ENCODE measurements at regions not wholly inside any gene's neighbourhood (a gene's known extent, or its start where the extent isn't known, plus 50 kb on each side); places are given as distances from the start of the nearest gene placed in this dataset.

DNA sequence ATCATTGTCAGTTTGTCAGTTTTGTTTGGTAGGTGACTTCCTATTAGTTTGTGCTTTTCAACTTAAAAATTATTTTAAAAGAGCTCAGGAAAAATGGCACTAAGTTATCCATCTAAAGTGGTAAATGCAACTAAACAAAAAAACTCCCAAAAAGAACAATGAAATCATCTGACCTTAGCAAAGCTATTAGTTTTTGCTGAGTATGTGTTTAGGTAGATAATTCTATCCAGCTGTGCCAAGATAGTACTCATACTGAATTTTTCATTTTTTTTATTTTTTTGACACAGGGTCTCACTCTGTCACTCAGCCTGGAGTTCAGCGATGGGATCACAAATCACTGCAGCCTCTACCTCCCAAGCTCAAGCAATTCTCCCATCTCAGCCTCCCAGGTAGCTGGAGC, 645.3 kb downstream of the TBC1D4 start:
- H3K27ac Mint-ChIP-seq: no peak overlapping the region
- H3K36me3 Mint-ChIP-seq: no peaks in the 10 kb centered on the region
- Histone ChIP-seq H3K4me3 (ENCODE audit: low read depth, low read length) (no peak overlapping the region), H3K4me1 (ENCODE audit: control insufficient read depth, insufficient read depth, low read length, poor library complexity, severe bottlenecking) (no peaks in the 10 kb centered on the region), H3K9me3 (ENCODE audit: control insufficient read depth in 2 of 2, low read length in 2 of 2) (no peaks in the 10 kb centered on the region), H3K27ac (ENCODE audit: insufficient read depth, low read length, poor library complexity, severe bottlenecking) (no peak overlapping the region), H3K36me3 (ENCODE audit: control insufficient read depth, insufficient read depth, low read length) (no peaks in the 10 kb centered on the region), H3K27me3 (ENCODE audit: control insufficient read depth, insufficient read depth, low read length) (no peaks in the 10 kb centered on the region)
- H3K9me3 Mint-ChIP-seq: peaks cover 0 to 5% (median 0%) of the 10 kb centered on the region in 7 donors
- no peak overlapping the region for H3K4me3 Mint-ChIP-seq
- no peak for DNase-seq
- H3K27me3 Mint-ChIP-seq: no peaks in the 10 kb centered on the region
- ATAC-seq (ENCODE audit: low read depth in 2 of 2): no peak
- no peaks in the 10 kb centered on the region for H3K4me1 Mint-ChIP-seq

DNA sequence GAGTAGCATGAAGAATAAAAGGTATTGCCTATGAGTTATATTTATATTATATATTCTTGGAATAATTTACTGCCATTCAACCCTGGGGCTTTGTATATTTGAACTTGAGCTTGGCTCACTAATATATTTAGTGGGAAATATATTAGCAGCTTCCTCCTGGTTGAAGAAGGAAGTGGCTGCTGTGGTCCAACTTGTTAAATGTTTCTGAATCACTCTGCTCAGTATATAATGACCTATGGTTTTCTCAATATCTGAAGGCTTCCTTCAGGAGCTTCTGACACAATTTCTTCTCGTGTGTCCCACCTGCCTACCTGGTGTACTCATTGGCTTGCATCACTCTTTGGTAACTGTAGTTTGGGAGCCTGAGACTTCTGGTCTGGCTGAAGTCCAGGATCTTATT, 646.4 kb downstream of the TBC1D4 start:
- H3K36me3 Mint-ChIP-seq: no peaks in the 10 kb centered on the region
- no peak overlapping the region for H3K27ac Mint-ChIP-seq
- no peaks in the 10 kb centered on the region for H3K36me3 ChIP-seq (ENCODE audit: control insufficient read depth, insufficient read depth, low read length)
- H3K4me3 Mint-ChIP-seq: no peak overlapping the region
- H3K27me3 Mint-ChIP-seq: no peaks in the 10 kb centered on the region
- H3K27ac ChIP-seq (ENCODE audit: insufficient read depth, low read length, poor library complexity, severe bottlenecking): no peak overlapping the region
- no peaks in the 10 kb centered on the region for H3K4me1 ChIP-seq (ENCODE audit: control insufficient read depth, insufficient read depth, low read length, poor library complexity, severe bottlenecking)
- ATAC-seq (ENCODE audit: low read depth in 2 of 2) (no peak), DNase-seq (no peak)
- no peaks in the 10 kb centered on the region for H3K27me3 ChIP-seq (ENCODE audit: control insufficient read depth, insufficient read depth, low read length)
- no peaks in the 10 kb centered on the region for H3K9me3 ChIP-seq (ENCODE audit: control insufficient read depth in 2 of 2, low read length in 2 of 2)
- no peak overlapping the region for H3K4me3 ChIP-seq (ENCODE audit: low read depth, low read length)
- H3K4me1 Mint-ChIP-seq: no peaks in the 10 kb centered on the region
- H3K9me3 Mint-ChIP-seq: peaks cover 0 to 5% (median 0%) of the 10 kb centered on the region in 7 donors

DNA sequence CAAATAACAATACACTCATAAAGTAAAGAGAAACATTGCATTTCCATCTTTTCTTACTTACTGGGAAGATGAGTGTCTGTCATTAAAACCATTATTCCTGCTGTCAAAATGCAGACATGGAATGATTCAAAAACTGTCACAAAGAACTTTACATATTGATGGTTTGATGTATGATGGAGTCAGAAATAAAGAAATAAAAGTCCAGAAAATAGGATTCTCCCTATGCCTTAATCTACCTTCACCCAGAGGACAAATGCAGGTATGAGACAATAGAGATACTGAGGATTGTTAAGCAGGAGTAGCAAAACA, 656.1 kb downstream of the TBC1D4 start:
- H3K4me3 ChIP-seq (ENCODE audit: low read depth, low read length): no peak overlapping the region

DNA sequence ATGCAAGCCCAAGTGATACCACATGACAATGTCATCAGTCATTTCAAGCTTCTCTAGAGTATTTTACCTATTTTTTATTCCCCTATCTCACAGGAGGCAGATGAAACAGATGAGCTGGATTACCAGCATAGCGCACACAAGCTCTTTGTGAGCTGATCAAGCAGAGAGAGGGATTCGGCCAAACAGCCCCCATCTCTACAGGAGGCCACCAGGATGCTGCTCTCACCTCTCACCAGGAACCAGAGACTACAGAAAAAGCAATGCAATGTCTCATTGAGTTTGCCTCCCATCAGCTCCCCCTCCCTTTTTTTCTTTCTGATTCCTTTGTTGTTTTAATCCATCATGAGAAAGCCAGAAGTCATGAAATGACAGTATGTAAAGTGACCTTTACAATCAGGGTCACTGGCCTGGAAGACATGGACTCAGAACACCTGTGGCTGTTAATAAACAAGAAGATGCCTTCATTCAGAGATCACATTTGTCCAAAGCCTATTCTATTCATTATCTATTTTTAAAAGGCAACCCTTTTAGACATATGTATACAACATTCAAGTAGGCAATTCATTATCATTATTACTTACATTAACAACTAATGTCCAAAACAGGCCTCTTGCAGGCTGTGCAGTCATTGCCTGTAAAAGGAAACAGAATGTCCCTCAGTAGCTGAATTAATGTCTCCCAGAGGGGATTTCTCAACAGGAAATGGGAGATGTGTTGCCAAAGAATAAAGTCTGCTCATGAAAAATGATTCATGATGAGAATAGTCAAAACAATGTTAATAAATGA, 656.6 kb downstream of the TBC1D4 start:
- Mint-ChIP-seq H3K4me1 (no peaks in the 10 kb centered on the region), H3K4me3 (no peak overlapping the region)

More for the DNA sequence above, 656.1 kb downstream of the TBC1D4 start:
- H3K4me3 Mint-ChIP-seq: no peak overlapping the region
- no peak overlapping the region for H3K27ac Mint-ChIP-seq
- Histone ChIP-seq H3K27me3 (ENCODE audit: control insufficient read depth, insufficient read depth, low read length) (no peaks in the 10 kb centered on the region), H3K27ac (ENCODE audit: insufficient read depth, low read length, poor library complexity, severe bottlenecking) (no peak overlapping the region), H3K4me1 (ENCODE audit: control insufficient read depth, insufficient read depth, low read length, poor library complexity, severe bottlenecking) (no peaks in the 10 kb centered on the region), H3K9me3 (ENCODE audit: control insufficient read depth in 2 of 2, low read length in 2 of 2) (no peaks in the 10 kb centered on the region), H3K36me3 (ENCODE audit: control insufficient read depth, insufficient read depth, low read length) (no peaks in the 10 kb centered on the region)
- no peaks in the 10 kb centered on the region for H3K4me1 Mint-ChIP-seq
- no peaks in the 10 kb centered on the region for H3K27me3 Mint-ChIP-seq
- H3K36me3 Mint-ChIP-seq: no peaks in the 10 kb centered on the region
- DNase-seq (no peak), ATAC-seq (ENCODE audit: low read depth in 2 of 2) (no peak)
- H3K9me3 Mint-ChIP-seq: peaks cover 0 to 1% (median 0%) of the 10 kb centered on the region in 7 donors

DNA sequence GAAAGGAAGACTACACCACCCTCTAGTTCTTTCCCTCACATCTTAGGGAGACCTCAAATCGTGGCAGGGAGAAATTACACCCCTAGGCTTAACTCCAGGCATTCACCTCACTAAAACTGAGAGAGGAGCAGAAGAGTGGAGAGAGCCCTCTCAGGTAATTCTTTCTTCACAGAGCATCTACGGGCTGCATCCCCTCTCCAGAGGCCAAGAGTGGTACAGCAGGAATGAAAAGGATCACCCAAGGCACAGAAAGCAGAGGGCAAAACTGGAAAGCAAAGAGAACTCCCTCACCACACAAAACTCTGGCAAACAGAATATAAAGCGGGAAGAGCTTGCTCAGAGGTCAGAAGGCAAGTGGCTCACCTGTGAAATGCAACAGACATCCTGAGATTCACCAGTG, 661.2 kb downstream of the TBC1D4 start:
- no peaks in the 10 kb centered on the region for H3K36me3 ChIP-seq (ENCODE audit: control insufficient read depth, insufficient read depth, low read length)
- no peaks in the 10 kb centered on the region for H3K9me3 ChIP-seq (ENCODE audit: control insufficient read depth in 2 of 2, low read length in 2 of 2)
- ATAC-seq (ENCODE audit: low read depth in 2 of 2) (no peak), DNase-seq (no peak)
- no peaks in the 10 kb centered on the region for H3K4me1 Mint-ChIP-seq
- H3K27ac ChIP-seq (ENCODE audit: insufficient read depth, low read length, poor library complexity, severe bottlenecking): no peak overlapping the region
- no peaks in the 10 kb centered on the region for H3K36me3 Mint-ChIP-seq
- peaks cover 0 to 4% (median 0%) of the 10 kb centered on the region in 7 donors for H3K9me3 Mint-ChIP-seq
- no peak overlapping the region for H3K4me3 ChIP-seq (ENCODE audit: low read depth, low read length)
- no peaks in the 10 kb centered on the region for H3K4me1 ChIP-seq (ENCODE audit: control insufficient read depth, insufficient read depth, low read length, poor library complexity, severe bottlenecking)
- H3K27ac Mint-ChIP-seq: no peak overlapping the region
- H3K27me3 ChIP-seq (ENCODE audit: control insufficient read depth, insufficient read depth, low read length): no peaks in the 10 kb centered on the region
- no peak overlapping the region for H3K4me3 Mint-ChIP-seq
- peaks cover 5% of the 10 kb centered on the region for H3K27me3 Mint-ChIP-seq

More for the DNA sequence above, 656.6 kb downstream of the TBC1D4 start:
- ATAC-seq (ENCODE audit: low read depth in 2 of 2): no peak
- Histone ChIP-seq H3K27ac (ENCODE audit: insufficient read depth, low read length, poor library complexity, severe bottlenecking) (no peak overlapping the region), H3K36me3 (ENCODE audit: control insufficient read depth, insufficient read depth, low read length) (no peaks in the 10 kb centered on the region), H3K4me3 (ENCODE audit: low read depth, low read length) (no peak overlapping the region), H3K4me1 (ENCODE audit: control insufficient read depth, insufficient read depth, low read length, poor library complexity, severe bottlenecking) (no peaks in the 10 kb centered on the region), H3K27me3 (ENCODE audit: control insufficient read depth, insufficient read depth, low read length) (no peaks in the 10 kb centered on the region), H3K9me3 (ENCODE audit: control insufficient read depth in 2 of 2, low read length in 2 of 2) (no peaks in the 10 kb centered on the region)
- Mint-ChIP-seq H3K9me3 (peaks cover 0 to 1% (median 0%) of the 10 kb centered on the region in 7 donors), H3K36me3 (no peaks in the 10 kb centered on the region), H3K27ac (no peak overlapping the region), H3K27me3 (no peaks in the 10 kb centered on the region)
- no peak for DNase-seq

DNA sequence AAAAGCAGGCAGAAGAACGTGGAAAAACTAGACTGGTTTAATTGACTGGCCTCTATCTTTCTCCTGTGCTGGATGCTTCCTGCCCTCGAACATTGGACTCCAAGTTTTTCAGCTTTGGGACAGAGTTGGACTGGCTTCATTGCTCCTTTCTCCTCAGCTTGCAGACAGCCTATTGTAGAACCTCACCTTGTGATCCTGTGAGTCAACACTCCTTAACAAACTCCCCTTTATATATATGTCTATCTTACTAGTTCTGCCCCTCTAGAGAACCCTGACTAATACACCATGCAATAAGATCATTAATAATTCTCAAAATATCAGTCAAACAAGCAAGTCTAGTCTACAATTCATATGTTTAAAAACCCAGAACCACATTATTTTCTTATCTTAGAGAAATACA, 662.4 kb downstream of the TBC1D4 start:
- Histone ChIP-seq H3K9me3 (ENCODE audit: control insufficient read depth in 2 of 2, low read length in 2 of 2) (no peaks in the 10 kb centered on the region), H3K4me3 (ENCODE audit: low read depth, low read length) (no peak overlapping the region), H3K4me1 (ENCODE audit: control insufficient read depth, insufficient read depth, low read length, poor library complexity, severe bottlenecking) (no peaks in the 10 kb centered on the region), H3K36me3 (ENCODE audit: control insufficient read depth, insufficient read depth, low read length) (no peaks in the 10 kb centered on the region), H3K27ac (ENCODE audit: insufficient read depth, low read length, poor library complexity, severe bottlenecking) (no peak overlapping the region), H3K27me3 (ENCODE audit: control insufficient read depth, insufficient read depth, low read length) (no peaks in the 10 kb centered on the region)
- no peak overlapping the region for H3K27ac Mint-ChIP-seq
- no peak for DNase-seq
- no peaks in the 10 kb centered on the region for H3K36me3 Mint-ChIP-seq
- peak overlapping the region in 1 of 4 donors; percentile 16 for H3K4me3 Mint-ChIP-seq
- no peaks in the 10 kb centered on the region for H3K4me1 Mint-ChIP-seq
- no peak for ATAC-seq (ENCODE audit: low read depth in 2 of 2)
- peaks cover 0 to 4% (median 0%) of the 10 kb centered on the region in 7 donors for H3K9me3 Mint-ChIP-seq
- peaks cover 5% of the 10 kb centered on the region for H3K27me3 Mint-ChIP-seq

DNA sequence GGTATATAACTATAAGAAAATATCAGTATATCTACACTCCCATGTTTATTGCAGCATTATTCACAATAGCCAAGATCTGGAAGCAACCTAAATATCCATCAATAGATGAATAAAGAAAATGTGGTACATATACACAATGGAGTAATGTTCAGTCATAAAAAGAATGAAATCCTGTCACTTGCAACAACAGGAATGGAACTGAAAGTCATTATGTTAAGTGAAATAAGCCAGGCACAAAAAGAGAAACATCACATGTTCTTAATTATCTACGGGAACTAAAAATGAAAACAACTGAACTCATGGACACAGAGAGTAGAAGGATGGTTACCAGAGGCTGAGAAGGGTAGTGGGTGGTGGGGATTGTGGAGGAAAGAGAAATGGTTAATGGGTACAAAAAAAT, 665.2 kb downstream of the TBC1D4 start:
- Mint-ChIP-seq H3K4me3 (no peak overlapping the region), H3K27ac (no peak overlapping the region), H3K36me3 (no peaks in the 10 kb centered on the region), H3K27me3 (peaks cover 9% of the 10 kb centered on the region), H3K4me1 (no peaks in the 10 kb centered on the region), H3K9me3 (peaks cover 0 to 6% (median 1%) of the 10 kb centered on the region in 7 donors)
- no peaks in the 10 kb centered on the region for H3K4me1 ChIP-seq (ENCODE audit: control insufficient read depth, insufficient read depth, low read length, poor library complexity, severe bottlenecking)
- no peak for ATAC-seq (ENCODE audit: low read depth in 2 of 2)
- DNase-seq: no peak
- H3K27ac ChIP-seq (ENCODE audit: insufficient read depth, low read length, poor library complexity, severe bottlenecking): no peak overlapping the region
- H3K27me3 ChIP-seq (ENCODE audit: control insufficient read depth, insufficient read depth, low read length): no peaks in the 10 kb centered on the region
- no peaks in the 10 kb centered on the region for H3K36me3 ChIP-seq (ENCODE audit: control insufficient read depth, insufficient read depth, low read length)
- H3K4me3 ChIP-seq (ENCODE audit: low read depth, low read length): no peak overlapping the region
- no peaks in the 10 kb centered on the region for H3K9me3 ChIP-seq (ENCODE audit: control insufficient read depth in 2 of 2, low read length in 2 of 2)

DNA sequence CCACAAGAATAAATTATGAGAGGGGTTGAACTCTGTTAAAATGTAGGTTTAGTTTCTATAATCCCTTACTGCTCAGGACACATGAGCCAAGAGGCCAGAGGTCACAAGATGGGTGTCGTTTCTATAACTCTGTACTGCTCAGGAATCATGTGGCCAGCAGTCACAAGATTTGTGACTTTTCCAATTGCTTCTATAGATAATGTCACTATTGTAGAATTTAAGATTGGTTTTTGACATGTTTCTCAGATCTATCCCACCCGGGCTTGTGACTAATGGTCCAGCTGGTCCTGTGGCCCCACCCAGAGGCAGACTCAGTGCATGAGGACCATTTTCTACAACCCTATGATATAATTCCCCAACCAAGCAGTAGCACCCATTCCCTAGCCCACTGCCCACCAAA, 662.0 kb upstream of the KLF12 start:
- no peaks in the 10 kb centered on the region for H3K9me3 ChIP-seq (ENCODE audit: control insufficient read depth in 2 of 2, low read length in 2 of 2)
- Mint-ChIP-seq H3K36me3 (no peaks in the 10 kb centered on the region), H3K27me3 (no peaks in the 10 kb centered on the region), H3K27ac (no peak overlapping the region), H3K4me3 (no peak overlapping the region), H3K4me1 (no peaks in the 10 kb centered on the region), H3K9me3 (peaks cover 0 to 4% (median 0%) of the 10 kb centered on the region in 7 donors)
- no peaks in the 10 kb centered on the region for H3K36me3 ChIP-seq (ENCODE audit: control insufficient read depth, insufficient read depth, low read length)
- H3K27me3 ChIP-seq (ENCODE audit: control insufficient read depth, insufficient read depth, low read length): no peaks in the 10 kb centered on the region
- no peak for ATAC-seq (ENCODE audit: low read depth in 2 of 2)
- H3K4me3 ChIP-seq (ENCODE audit: low read depth, low read length): no peak overlapping the region
- H3K27ac ChIP-seq (ENCODE audit: insufficient read depth, low read length, poor library complexity, severe bottlenecking): no peak overlapping the region
- H3K4me1 ChIP-seq (ENCODE audit: control insufficient read depth, insufficient read depth, low read length, poor library complexity, severe bottlenecking): no peaks in the 10 kb centered on the region
- DNase-seq: no peak
